22Rv1 (cell line): ENCODE measurements at regions not wholly inside any gene's neighbourhood (a gene's known extent, or its start where the extent isn't known, plus 50 kb on each side); places are given as distances from the start of the nearest gene placed in this dataset.
A peak's percentile ranks its signal among the peaks of the same experiment; 100 is the strongest.

Experiments used
- H3K27ac ChIP-seq: fragments of 450-650 bp; 2 replicates; pipeline ENCODE4 v1.5.1; 2017
- CTCF ChIP-seq: fragments of 450-650 bp; IDR thresholded peaks from 2 replicates; pipeline ENCODE4 v1.5.1; 2017; ENCODE audit warnings: mild to moderate bottlenecking
- ZFX ChIP-seq: fragments of 450-650 bp; IDR thresholded peaks from 2 replicates; pipeline ENCODE4 v1.6.1; 2017; ENCODE audit warnings: antibody characterized with exemption, borderline replicate concordance

- H3K27ac ChIP-seq, result no peak overlapping the region
- TF ChIP-seq ZFX (no peak), CTCF (no peak)
Observed at GRCh38 chr1:90122654-90123340, 127.9 kb downstream of the ZNF326 start.

GRCh38 chr1:90114521-90115141, 119.7 kb downstream of the ZNF326 start:
- no peak overlapping the region for H3K27ac ChIP-seq
- TF ChIP-seq CTCF (peak; percentile 82), ZFX (no peak)

GRCh38 chr1:90107990-90108389, 113.1 kb downstream of the ZNF326 start:
- TF ChIP-seq CTCF (no peak), ZFX (no peak)

GRCh38 chr1:90106311-90106710, 111.4 kb downstream of the ZNF326 start:
- TF ChIP-seq ZFX (no peak), CTCF (no peak)
- no peak overlapping the region for H3K27ac ChIP-seq

More at GRCh38 chr1:90107990-90108389, 113.1 kb downstream of the ZNF326 start:
- H3K27ac ChIP-seq, result no peak overlapping the region

GRCh38 chr1:90104941-90105538, 110.1 kb downstream of the ZNF326 start:
- TF ChIP-seq CTCF (no peak), ZFX (no peak)
- H3K27ac ChIP-seq, result no peak overlapping the region

- no peak overlapping the region for H3K27ac ChIP-seq
Observed at GRCh38 chr1:90100566-90100965, 105.7 kb downstream of the ZNF326 start.

More at GRCh38 chr1:90100566-90100965, 105.7 kb downstream of the ZNF326 start:
- no peak for TF ChIP-seq ZFX
- TF ChIP-seq CTCF, result no peak
